ENCODE measurements at regions not wholly inside any gene's neighbourhood (a gene's known extent, or its start where the extent isn't known, plus 50 kb on each side); places are given as distances from the start of the nearest gene placed in this dataset.

DNA sequence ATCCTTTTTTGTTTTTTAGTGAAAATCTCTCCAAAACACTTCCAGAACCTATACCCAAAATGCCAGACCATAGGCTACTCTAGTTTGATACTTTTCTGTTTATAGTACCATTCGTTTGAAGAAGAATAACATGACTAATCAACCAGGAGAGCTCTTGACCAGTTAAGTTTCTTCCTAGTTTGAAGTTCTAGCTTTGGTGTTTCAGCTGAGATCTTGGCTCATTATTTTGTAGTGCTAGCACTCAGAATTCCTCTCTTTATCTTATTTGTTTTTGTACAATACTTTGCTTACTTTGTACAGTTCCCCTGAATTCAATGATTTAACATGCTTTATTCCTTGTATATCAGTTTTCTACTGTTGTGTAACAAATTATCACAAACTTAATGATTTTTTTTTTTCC is 911.6 kb downstream of the EFNA5 start:
- no peaks in the 10 kb centered on the region; the same call in 1 of the 2 replicates for H3K4me1 ChIP-seq (ENCODE audit: control insufficient read depth, insufficient read depth, low read length)
- POLR2A ChIA-PET (ENCODE audit: unreplicated experiment), result no interaction called here
- H3K27me3 ChIP-seq (ENCODE audit: control insufficient read depth, insufficient read depth, low read length), result no peaks in the 10 kb centered on the region
- no peaks in the 10 kb centered on the region for H3K9me3 ChIP-seq (ENCODE audit: control insufficient read depth, insufficient read depth, low read length)
- H2BK20ac ChIP-seq (ENCODE audit: low read depth, low read length), result no peak overlapping the region
- dilution Hi-C loops (cut with HindIII; ENCODE audit: low sequenced_read_pairs, unreplicated experiment) (no loop called here), intact Hi-C loops (cut with micrococcal nuclease) (no loop called here), in situ Hi-C loops (cut with MboI; ENCODE audit: low sequenced_read_pairs) (no loop called here)
- H2BK120ac ChIP-seq (ENCODE audit: low read depth, low read length), result no peak overlapping the region
- H4K5ac ChIP-seq (ENCODE audit: low read depth, low read length), result no peak overlapping the region
- H4K8ac ChIP-seq (ENCODE audit: low read depth in 2 of 2, low read length in 2 of 2), result no peak overlapping the region
- no peak overlapping the region for H3K4me3 ChIP-seq (ENCODE audit: insufficient read depth, low read depth, low read length)
- no peak overlapping the region for H3K14ac ChIP-seq (replicated peaks; ENCODE audit: low read depth, low read length)
- no peak overlapping the region for H2BK15ac ChIP-seq (ENCODE audit: low read depth, low read length)
- CTCF ChIA-PET, result no interaction called here
- H3K23ac ChIP-seq (ENCODE audit: low read depth, low read length), result no peak overlapping the region
- no peak overlapping the region for H3K4ac ChIP-seq (ENCODE audit: low read depth, low read length)
- no peak overlapping the region for H3K4me2 ChIP-seq (ENCODE audit: low read depth, low read length)
- no peaks in the 10 kb centered on the region for H4K20me1 ChIP-seq (ENCODE audit: insufficient read depth, low read length)
- no peaks in the 10 kb centered on the region for H3K79me1 ChIP-seq (ENCODE audit: low read depth in 1 of 2, low read length in 2 of 2)
- no peak overlapping the region for H4K91ac ChIP-seq (ENCODE audit: insufficient read depth, low read depth, low read length)
- H3K18ac ChIP-seq (ENCODE audit: low read depth, low read length), result no peak overlapping the region
- no peak overlapping the region for H3K27ac ChIP-seq (ENCODE audit: insufficient read depth, low read length)
- no peak overlapping the region for H2AK9ac ChIP-seq (replicated peaks; ENCODE audit: low read depth, low read length, poor library complexity)
- BruUV-seq (replicated peaks), result no TSS peak
- H3K9me1 ChIP-seq (ENCODE audit: insufficient read depth, low read length), result no peaks in the 10 kb centered on the region
- H3K9ac ChIP-seq (ENCODE audit: low read depth, low read length), result no peak overlapping the region
- DNase-seq, result no peak
- no peak overlapping the region for H3K56ac ChIP-seq (ENCODE audit: extremely low read depth, insufficient read depth, low read length)
- H2AFZ ChIP-seq (replicated peaks; ENCODE audit: low read length, poor library complexity), result no peak overlapping the region
- no peak for TF ChIP-seq NFE2L2 (IDR thresholded peaks at IDR 0.05; ENCODE audit: low read depth, low read length)
- TF ChIP-seq MAFK (IDR thresholded peaks at IDR 0.05; ENCODE audit: low read depth, low read length), result no peak
- TF ChIP-seq, protein P1, sequence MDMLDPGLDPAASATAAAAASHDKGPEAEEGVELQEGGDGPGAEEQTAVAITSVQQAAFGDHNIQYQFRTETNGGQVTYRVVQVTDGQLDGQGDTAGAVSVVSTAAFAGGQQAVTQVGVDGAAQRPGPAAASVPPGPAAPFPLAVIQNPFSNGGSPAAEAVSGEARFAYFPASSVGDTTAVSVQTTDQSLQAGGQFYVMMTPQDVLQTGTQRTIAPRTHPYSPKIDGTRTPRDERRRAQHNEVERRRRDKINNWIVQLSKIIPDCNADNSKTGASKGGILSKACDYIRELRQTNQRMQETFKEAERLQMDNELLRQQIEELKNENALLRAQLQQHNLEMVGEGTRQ (IDR thresholded peaks at IDR 0.05; ENCODE audit: low read depth, low read length), result no peak
- TF ChIP-seq, protein P2, sequence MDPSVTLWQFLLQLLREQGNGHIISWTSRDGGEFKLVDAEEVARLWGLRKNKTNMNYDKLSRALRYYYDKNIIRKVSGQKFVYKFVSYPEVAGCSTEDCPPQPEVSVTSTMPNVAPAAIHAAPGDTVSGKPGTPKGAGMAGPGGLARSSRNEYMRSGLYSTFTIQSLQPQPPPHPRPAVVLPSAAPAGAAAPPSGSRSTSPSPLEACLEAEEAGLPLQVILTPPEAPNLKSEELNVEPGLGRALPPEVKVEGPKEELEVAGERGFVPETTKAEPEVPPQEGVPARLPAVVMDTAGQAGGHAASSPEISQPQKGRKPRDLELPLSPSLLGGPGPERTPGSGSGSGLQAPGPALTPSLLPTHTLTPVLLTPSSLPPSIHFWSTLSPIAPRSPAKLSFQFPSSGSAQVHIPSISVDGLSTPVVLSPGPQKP (IDR thresholded peaks at IDR 0.05; ENCODE audit: borderline replicate concordance, low read depth, low read length), result no peak
- no peak for TF ChIP-seq RCOR1 (IDR thresholded peaks at IDR 0.05; ENCODE audit: insufficient replicate concordance, low read length)
- no peak for TF ChIP-seq BHLHE40 (IDR thresholded peaks at IDR 0.05; ENCODE audit: low read depth, low read length)
- TF ChIP-seq MAZ (IDR thresholded peaks at IDR 0.05; ENCODE audit: borderline replicate concordance, low read depth, low read length), result no peak
- no peak for TF ChIP-seq CTCF (conservative IDR thresholded peaks at IDR 0.05; ENCODE audit: low read depth, low read length)
- no peak for TF ChIP-seq RAD21 (IDR thresholded peaks at IDR 0.05; ENCODE audit: low read length)
- TF ChIP-seq MXI1 (IDR thresholded peaks at IDR 0.05; ENCODE audit: borderline replicate concordance, low read depth, low read length), result no peak
- TF ChIP-seq RFX5 (IDR thresholded peaks at IDR 0.05; ENCODE audit: low read depth, low read length), result no peak
- TF ChIP-seq FOS (IDR thresholded peaks at IDR 0.05; ENCODE audit: low read depth, low read length), result no peak
- no peak for TF ChIP-seq CHD1 (IDR thresholded peaks at IDR 0.05; ENCODE audit: low read depth, low read length)
- TF ChIP-seq SMC3 (IDR thresholded peaks at IDR 0.05; ENCODE audit: low read depth, low read length), result no peak
- TF ChIP-seq POLR2A (IDR thresholded peaks at IDR 0.05; ENCODE audit: low read depth, low read length), result no peak
- no peak for TF ChIP-seq CEBPB (IDR thresholded peaks at IDR 0.05; ENCODE audit: low read depth, low read length)
- H3K36me3 ChIP-seq (ENCODE audit: control insufficient read depth, insufficient read depth, low read length), result no peaks in the 10 kb centered on the region
- WGBS, 2 experiments (ENCODE audit: extremely low coverage in 2 of 2, insufficient read length in 1 of 2), result no CpG with 5 or more reads among the region's 1 CpG
- no peak overlapping the region for H2BK5ac ChIP-seq (ENCODE audit: low read depth, low read length, poor library complexity, severe bottlenecking)
- H2AK5ac ChIP-seq (ENCODE audit: low read depth, low read length), result no peak overlapping the region
- ATAC-seq (ENCODE audit: low read depth), result no peak

All from IMR-90 (cell line).